ENCODE measurements at regions not wholly inside any gene's neighbourhood (a gene's known extent, or its start where the extent isn't known, plus 50 kb on each side); places are given as distances from the start of the nearest gene placed in this dataset.

GRCh38 chr17:79202480-79202879 is 127.9 kb downstream of the ENGASE start:
- Histone ChIP-seq H2AFZ (ENCODE audit: low read depth, low read length, severe bottlenecking) (no peak overlapping the region), H3K27me3 (ENCODE audit: low read length) (no peaks in the 10 kb centered on the region), H3K36me3 (ENCODE audit: low read length) (no peaks in the 10 kb centered on the region), H3K9ac (ENCODE audit: low read length) (no peak overlapping the region), H3K9me2 (replicated peaks; ENCODE audit: insufficient read depth, low read length) (no peaks in the 10 kb centered on the region), H4K20me1 (ENCODE audit: low read depth, low read length) (no peaks in the 10 kb centered on the region), H3K4me2 (ENCODE audit: low read depth, low read length, poor library complexity, severe bottlenecking) (no peak overlapping the region), H3K9me3 (ENCODE audit: insufficient read depth, low read length) (no peaks in the 10 kb centered on the region), H3F3A (ENCODE audit: insufficient read depth) (no peaks in the 10 kb centered on the region), H3K4me3 (ENCODE audit: insufficient read depth, low read length, poor library complexity, severe bottlenecking) (no peak overlapping the region), H3K27ac (ENCODE audit: low read depth, low read length) (no peak overlapping the region), H3K79me2 (ENCODE audit: insufficient read depth, low read length) (no peaks in the 10 kb centered on the region)
- no peak for TF ChIP-seq EZH2phosphoT487 (conservative IDR thresholded peaks at IDR 0.05; ENCODE audit: low read length)
- TF ChIP-seq CTCF (IDR thresholded peaks at IDR 0.05; ENCODE audit: insufficient read depth, low read length, poor library complexity, severe bottlenecking), result no peak

GRCh38 chr17:79201536-79202227 is 127.1 kb downstream of the ENGASE start:
- Histone ChIP-seq H4K20me1 (ENCODE audit: low read depth, low read length) (no peaks in the 10 kb centered on the region), H3K9me2 (replicated peaks; ENCODE audit: insufficient read depth, low read length) (no peaks in the 10 kb centered on the region), H3F3A (ENCODE audit: insufficient read depth) (no peaks in the 10 kb centered on the region), H3K9ac (ENCODE audit: low read length) (no peak overlapping the region), H3K4me3 (ENCODE audit: insufficient read depth, low read length, poor library complexity, severe bottlenecking) (no peak overlapping the region), H3K79me2 (ENCODE audit: insufficient read depth, low read length) (no peaks in the 10 kb centered on the region), H3K4me2 (ENCODE audit: low read depth, low read length, poor library complexity, severe bottlenecking) (no peak overlapping the region), H3K36me3 (ENCODE audit: low read length) (no peaks in the 10 kb centered on the region), H3K27ac (ENCODE audit: low read depth, low read length) (no peak overlapping the region), H2AFZ (ENCODE audit: low read depth, low read length, severe bottlenecking) (no peak overlapping the region), H3K27me3 (ENCODE audit: low read length) (no peaks in the 10 kb centered on the region), H3K9me3 (ENCODE audit: insufficient read depth, low read length) (no peaks in the 10 kb centered on the region)
- TF ChIP-seq CTCF (IDR thresholded peaks at IDR 0.05; ENCODE audit: insufficient read depth, low read length, poor library complexity, severe bottlenecking), result no peak
- TF ChIP-seq EZH2phosphoT487 (conservative IDR thresholded peaks at IDR 0.05; ENCODE audit: low read length), result no peak

- no peak overlapping the region for H2AFZ ChIP-seq (ENCODE audit: low read depth, low read length, severe bottlenecking)
- H3K36me3 ChIP-seq (ENCODE audit: low read length), result no peaks in the 10 kb centered on the region
- no peak overlapping the region for H3K9ac ChIP-seq (ENCODE audit: low read length)
- no peaks in the 10 kb centered on the region for H4K20me1 ChIP-seq (ENCODE audit: low read depth, low read length)
- H3F3A ChIP-seq (ENCODE audit: insufficient read depth), result no peaks in the 10 kb centered on the region
- no peak overlapping the region for H3K4me3 ChIP-seq (ENCODE audit: insufficient read depth, low read length, poor library complexity, severe bottlenecking)
- H3K27me3 ChIP-seq (ENCODE audit: low read length), result no peaks in the 10 kb centered on the region
- no peak overlapping the region for H3K4me2 ChIP-seq (ENCODE audit: low read depth, low read length, poor library complexity, severe bottlenecking)
- H3K9me2 ChIP-seq (replicated peaks; ENCODE audit: insufficient read depth, low read length), result no peaks in the 10 kb centered on the region
- TF ChIP-seq CTCF (IDR thresholded peaks at IDR 0.05; ENCODE audit: insufficient read depth, low read length, poor library complexity, severe bottlenecking) (no peak), EZH2phosphoT487 (conservative IDR thresholded peaks at IDR 0.05; ENCODE audit: low read length) (no peak)
- H3K79me2 ChIP-seq (ENCODE audit: insufficient read depth, low read length), result no peaks in the 10 kb centered on the region
- H3K27ac ChIP-seq (ENCODE audit: low read depth, low read length), result no peak overlapping the region
- H3K9me3 ChIP-seq (ENCODE audit: insufficient read depth, low read length), result no peaks in the 10 kb centered on the region
Observed at GRCh38 chr17:79201119-79201518, 126.5 kb downstream of the ENGASE start.

Measured in SU-DHL-6 (cell line).